ENCODE measurements at regions not wholly inside any gene's neighbourhood (a gene's known extent, or its start where the extent isn't known, plus 50 kb on each side); places are given as distances from the start of the nearest gene placed in this dataset.

DNA sequence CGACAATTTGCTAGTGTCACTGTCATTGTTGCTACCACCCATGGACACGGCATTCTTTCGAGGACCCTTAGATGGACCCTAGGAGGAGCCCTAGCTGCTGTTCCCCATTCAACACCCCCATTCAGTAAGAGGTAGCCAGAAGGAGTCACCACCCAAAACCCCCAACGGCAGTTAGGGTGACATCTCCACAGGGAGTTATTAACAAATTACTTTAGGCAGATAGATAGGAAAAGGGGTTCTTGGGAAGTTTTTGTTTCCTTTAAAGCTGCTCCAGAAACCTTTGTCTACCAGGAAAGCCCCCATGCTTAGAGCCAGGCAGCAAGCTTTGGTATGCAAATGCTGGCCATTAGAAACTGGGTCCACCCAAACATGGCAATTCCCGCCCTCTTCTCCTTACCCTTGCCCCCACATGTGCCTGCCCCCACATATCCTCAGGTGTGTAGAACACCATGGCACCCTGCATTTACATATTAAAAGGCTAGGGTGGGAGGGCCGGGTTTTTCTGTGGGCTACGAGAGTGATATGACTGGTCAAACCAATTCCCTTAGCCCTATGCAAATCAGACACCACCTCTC is 190.9 kb downstream of the SLITRK6 start:
- H3K79me1 ChIP-seq (ENCODE audit: low read depth in 1 of 2, low read length in 2 of 2), result no peaks in the 10 kb centered on the region
- H3K4ac ChIP-seq (ENCODE audit: low read depth, low read length), result no peak overlapping the region; the same call in 1 of the 2 replicates
- H3K56ac ChIP-seq (ENCODE audit: extremely low read depth, insufficient read depth, low read length), result no peak overlapping the region
- CTCF ChIA-PET, result no interaction called here
- no peaks in the 10 kb centered on the region for H3K9me3 ChIP-seq (ENCODE audit: control insufficient read depth, insufficient read depth, low read length)
- POLR2A ChIA-PET (ENCODE audit: unreplicated experiment), result no interaction called here
- in situ Hi-C loops (cut with MboI; ENCODE audit: low sequenced_read_pairs), result no loop called here
- no peaks in the 10 kb centered on the region for H3K4me1 ChIP-seq (ENCODE audit: control insufficient read depth, insufficient read depth, low read length)
- no peak overlapping the region for H3K23ac ChIP-seq (ENCODE audit: low read depth, low read length)
- H4K8ac ChIP-seq (ENCODE audit: low read depth in 2 of 2, low read length in 2 of 2), result no peak overlapping the region
- H2AK5ac ChIP-seq (ENCODE audit: low read depth, low read length), result peak overlapping the region; percentile 39; the same call in 1 of the 2 replicates
- no peaks in the 10 kb centered on the region for H3K27me3 ChIP-seq (ENCODE audit: control insufficient read depth, insufficient read depth, low read length)
- H3K36me3 ChIP-seq (ENCODE audit: control insufficient read depth, insufficient read depth, low read length), result no peaks in the 10 kb centered on the region
- H3K14ac ChIP-seq (replicated peaks; ENCODE audit: low read depth, low read length), result no peak overlapping the region
- no peak overlapping the region for H4K5ac ChIP-seq (ENCODE audit: low read depth, low read length)
- no TSS peak for BruUV-seq (replicated peaks)
- WGBS, 2 experiments (ENCODE audit: extremely low coverage in 2 of 2, insufficient read length in 1 of 2), result no CpG with 5 or more reads among the region's 7 CpGs
- DNase-seq (no peak), ATAC-seq (ENCODE audit: low read depth) (no peak)
- no peak overlapping the region for H2AK9ac ChIP-seq (replicated peaks; ENCODE audit: low read depth, low read length, poor library complexity)
- no peak overlapping the region for H4K91ac ChIP-seq (ENCODE audit: insufficient read depth, low read depth, low read length)
- H2AFZ ChIP-seq (replicated peaks; ENCODE audit: low read length, poor library complexity), result no peak overlapping the region
- no peak overlapping the region for H2BK120ac ChIP-seq (ENCODE audit: low read depth, low read length)
- H3K18ac ChIP-seq (ENCODE audit: low read depth, low read length), result peak overlapping the region; percentile 29; the same call in 1 of the 2 replicates
- no peak overlapping the region for H3K9ac ChIP-seq (ENCODE audit: low read depth, low read length)
- H2BK5ac ChIP-seq (ENCODE audit: low read depth, low read length, poor library complexity, severe bottlenecking), result no peak overlapping the region
- no peaks in the 10 kb centered on the region for H3K9me1 ChIP-seq (ENCODE audit: insufficient read depth, low read length)
- dilution Hi-C loops (cut with HindIII; ENCODE audit: low sequenced_read_pairs, unreplicated experiment), result no loop called here
- TF ChIP-seq CTCF (conservative IDR thresholded peaks at IDR 0.05; ENCODE audit: low read depth, low read length) (no peak), MXI1 (IDR thresholded peaks at IDR 0.05; ENCODE audit: borderline replicate concordance, low read depth, low read length) (no peak)
- H3K4me2 ChIP-seq (ENCODE audit: low read depth, low read length), result no peak overlapping the region
- no peak overlapping the region for H2BK15ac ChIP-seq (ENCODE audit: low read depth, low read length)
- H2BK20ac ChIP-seq (ENCODE audit: low read depth, low read length), result no peak overlapping the region
- intact Hi-C loops (cut with micrococcal nuclease), result no loop called here
- H3K27ac ChIP-seq (ENCODE audit: insufficient read depth, low read length), result no peak overlapping the region
- H4K20me1 ChIP-seq (ENCODE audit: insufficient read depth, low read length), result no peaks in the 10 kb centered on the region
- H3K4me3 ChIP-seq (ENCODE audit: insufficient read depth, low read depth, low read length), result no peak overlapping the region

All from IMR-90 (cell line).